HG03103 (cell line): ENCODE measurements at regions not wholly inside any gene's neighbourhood (a gene's known extent, or its start where the extent isn't known, plus 50 kb on each side); places are given as distances from the start of the nearest gene placed in this dataset.

Source experiments
- ATAC-seq: cut with Tn5 transposase; IDR thresholded peaks from one replicate; pipeline ENCODE4 v1.9.1; 2021; ENCODE audit warnings: low read depth; ENCODE audit not compliant: unreplicated experiment

- ATAC-seq: no peak
These were observed 170.7 kb upstream of the TOPAZ1 start for GRCh38 chr3:44070841-44071546.

- no peak for ATAC-seq
These were observed 168.8 kb upstream of the TOPAZ1 start for GRCh38 chr3:44072601-44073540.

GRCh38 chr3:44074181-44074580 lies 167.5 kb upstream of the TOPAZ1 start:
- ATAC-seq: no peak

GRCh38 chr3:44076221-44076829 lies 165.4 kb upstream of the TOPAZ1 start:
- ATAC-seq: no peak

DNA sequence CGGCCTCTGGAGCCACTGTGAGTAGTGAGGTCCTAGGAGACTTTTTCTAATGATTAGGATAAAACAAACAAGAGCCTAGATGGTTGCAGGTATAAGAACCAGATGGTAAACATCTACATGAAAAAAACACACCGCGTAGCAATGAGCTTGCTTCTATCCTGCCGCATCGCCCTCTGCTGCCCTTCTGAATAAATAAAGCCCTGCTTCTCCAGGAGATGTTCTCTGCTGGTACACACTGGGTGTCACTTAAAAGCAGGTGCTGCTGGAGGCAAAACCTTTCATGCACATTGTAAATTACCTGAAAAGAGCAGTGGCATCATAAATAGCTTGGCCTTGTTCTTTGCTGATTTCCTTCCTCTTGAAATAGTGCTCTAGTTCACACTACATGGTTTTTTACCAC lies 164.4 kb upstream of the TOPAZ1 start:
- no peak for ATAC-seq

GRCh38 chr3:44078863-44079262 lies 162.8 kb upstream of the TOPAZ1 start:
- ATAC-seq: no peak

GRCh38 chr3:44079916-44080315 lies 161.8 kb upstream of the TOPAZ1 start:
- no peak for ATAC-seq

DNA sequence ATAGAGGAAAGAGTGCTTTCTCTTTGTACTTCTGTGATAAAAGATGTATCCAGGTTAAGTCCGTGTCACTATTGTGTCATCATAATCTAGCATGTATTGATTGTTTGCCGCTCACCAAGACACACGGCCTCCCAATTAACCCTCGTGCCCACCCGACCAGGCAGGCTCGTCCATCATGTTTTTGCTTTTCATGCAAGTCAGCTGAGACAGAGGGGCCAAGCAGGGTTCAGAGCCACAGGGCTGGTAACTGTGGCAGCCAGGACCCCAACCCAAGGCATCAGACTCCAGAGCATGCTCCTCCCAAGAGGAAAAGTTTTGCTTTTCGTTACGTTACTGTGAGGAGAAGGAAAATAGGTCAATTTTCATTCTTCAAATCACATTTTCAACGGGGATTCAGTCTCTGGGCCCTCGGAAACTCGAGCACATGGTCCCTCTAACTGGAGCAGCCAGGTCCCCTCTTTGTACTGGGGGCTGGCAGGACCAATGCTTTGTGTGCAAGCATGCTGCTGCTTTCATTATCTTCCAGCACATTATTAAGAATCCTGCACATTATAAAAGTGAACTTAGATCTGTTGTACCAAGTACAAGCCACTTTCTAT lies 161.1 kb upstream of the TOPAZ1 start:
- no peak for ATAC-seq

- ATAC-seq: no peak
These were observed 151.7 kb upstream of the TOPAZ1 start for GRCh38 chr3:44090036-44090435.

- ATAC-seq: no peak
These were observed 149.2 kb upstream of the TOPAZ1 start for GRCh38 chr3:44092497-44092896.

DNA sequence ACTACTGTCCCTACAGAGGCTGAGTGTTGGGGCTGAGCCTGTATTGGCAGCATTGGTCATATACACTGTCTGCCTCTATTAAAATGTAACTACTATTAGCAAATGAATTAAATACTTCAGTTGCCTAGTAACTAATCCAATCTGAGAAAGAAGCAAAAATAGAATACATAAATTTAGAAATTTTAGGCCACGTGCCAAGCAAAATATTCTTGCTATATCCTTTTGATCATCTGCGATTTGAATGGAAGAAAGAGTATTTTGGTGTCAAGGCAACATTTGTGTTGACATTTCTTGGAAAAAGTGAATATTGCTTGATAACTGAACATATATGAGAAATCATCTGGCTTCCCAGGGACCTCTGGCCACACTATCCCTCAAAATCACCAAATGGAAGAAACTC lies 148.2 kb upstream of the TOPAZ1 start:
- no peak for ATAC-seq

DNA sequence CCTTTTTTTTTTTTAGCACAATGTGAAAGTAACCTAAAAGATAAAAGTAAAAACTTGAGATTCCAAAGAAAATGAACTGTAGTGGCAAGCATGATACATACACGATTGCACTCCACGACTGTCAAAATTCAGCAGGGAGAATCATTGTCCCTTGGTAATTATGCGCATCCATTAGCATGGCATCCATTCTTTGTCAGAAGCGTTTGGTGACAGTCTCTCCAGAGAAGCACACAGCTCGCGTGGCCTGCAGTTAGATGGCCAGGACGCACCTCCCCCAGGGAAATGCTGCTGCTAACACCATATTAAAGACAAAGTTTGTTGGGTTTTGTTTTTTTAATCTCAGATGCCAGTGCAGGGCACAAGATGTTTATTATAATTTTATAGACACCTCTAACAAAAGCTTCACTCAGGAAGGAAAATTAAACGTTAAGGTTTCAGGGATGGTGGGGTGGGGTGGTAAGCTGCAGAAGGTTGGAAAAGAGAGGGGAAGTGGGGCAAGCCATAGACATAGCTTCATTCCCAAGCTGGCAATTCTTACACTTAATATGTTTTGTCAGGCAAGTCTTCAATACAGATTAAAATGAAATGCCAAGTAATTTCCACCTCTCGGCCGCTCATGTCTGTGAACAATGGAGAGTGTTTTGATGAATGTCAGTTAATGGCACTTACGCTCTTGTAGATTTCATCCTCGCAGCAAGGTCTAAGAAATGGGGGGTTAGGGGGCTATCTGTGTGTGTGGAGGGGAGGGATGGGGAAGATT lies 142.8 kb upstream of the TOPAZ1 start:
- ATAC-seq: no peak

GRCh38 chr3:44099566-44100297 lies 142.0 kb upstream of the TOPAZ1 start:
- no peak for ATAC-seq

DNA sequence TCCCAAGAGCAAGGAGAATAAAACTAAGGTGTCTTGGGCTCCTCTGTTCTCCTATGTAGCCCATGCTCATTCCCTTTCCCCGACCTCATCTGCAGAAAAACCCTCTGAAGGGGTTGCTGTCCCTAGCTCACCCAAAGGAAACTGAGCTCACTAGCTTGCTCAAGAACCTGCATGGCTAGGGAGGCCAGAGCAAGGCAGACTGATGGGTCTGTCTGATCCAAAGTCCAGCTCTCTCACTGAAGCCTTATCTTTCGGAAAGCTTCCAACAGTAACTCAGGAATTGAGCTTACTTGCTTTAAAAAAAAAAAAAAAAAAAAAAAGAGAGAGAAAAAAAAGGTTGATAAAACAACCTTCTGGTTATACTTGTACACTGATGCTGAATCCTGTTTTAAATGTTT lies 141.4 kb upstream of the TOPAZ1 start:
- ATAC-seq: no peak

- no peak for ATAC-seq
These were observed 137.6 kb upstream of the TOPAZ1 start for GRCh38 chr3:44104043-44104442.

DNA sequence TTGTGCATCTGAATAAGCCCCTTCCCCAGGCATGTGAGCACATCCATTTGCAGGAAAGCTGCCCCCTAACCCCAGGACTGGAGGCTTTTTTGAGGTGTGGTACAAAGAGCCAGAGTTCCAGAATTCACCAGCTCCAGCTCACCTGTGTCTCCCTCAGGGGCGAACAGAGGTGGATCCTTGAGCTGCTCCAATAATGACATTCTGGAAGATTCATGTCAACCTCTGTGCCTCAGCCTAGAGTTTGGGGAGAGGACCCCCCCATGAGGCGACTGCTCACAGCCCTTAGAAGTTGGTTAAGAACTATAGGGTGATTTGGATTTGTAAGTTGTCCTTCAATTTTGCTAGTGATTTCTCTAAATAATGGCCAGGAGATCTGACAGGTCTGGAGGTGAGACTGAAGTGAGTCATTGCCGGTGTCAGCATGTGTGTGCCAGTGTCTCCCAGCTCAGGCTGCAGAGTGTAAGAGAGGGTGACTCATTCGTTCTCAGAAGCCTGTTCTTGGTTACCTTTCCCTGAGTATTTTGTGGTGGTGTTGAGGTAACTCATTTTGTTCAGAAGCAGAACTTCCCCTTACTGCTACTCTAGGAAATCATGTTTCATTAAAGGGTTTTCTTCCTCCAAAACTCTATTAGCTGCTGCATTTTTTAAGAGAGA lies 136.9 kb upstream of the TOPAZ1 start:
- peak; percentile 90 for ATAC-seq

GRCh38 chr3:44105571-44105970 lies 136.1 kb upstream of the TOPAZ1 start:
- no peak for ATAC-seq

GRCh38 chr3:44106756-44107155 lies 134.9 kb upstream of the TOPAZ1 start:
- no peak for ATAC-seq

DNA sequence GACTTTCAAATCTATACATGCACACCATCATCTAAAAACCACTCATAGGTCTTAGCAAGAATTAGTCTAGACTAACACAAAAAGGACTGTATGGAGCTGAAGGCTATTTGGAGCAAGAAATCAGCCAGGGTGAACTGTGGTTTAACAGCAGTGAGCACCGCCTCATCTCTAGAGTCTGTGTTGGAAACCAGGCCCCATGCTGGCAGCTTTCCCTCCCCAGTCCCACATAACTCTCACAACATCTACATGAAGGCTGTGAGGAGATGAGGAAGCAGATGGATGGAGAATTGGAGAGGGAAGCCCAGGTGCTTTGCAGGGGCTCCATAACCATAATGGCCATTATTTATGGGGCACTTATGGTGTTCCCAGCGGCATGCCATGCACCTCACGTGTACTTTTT lies 133.2 kb upstream of the TOPAZ1 start:
- no peak for ATAC-seq
